Omental fat pad (tissue), 3 donors: ENCODE measurements at regions not wholly inside any gene's neighbourhood (a gene's known extent, or its start where the extent isn't known, plus 50 kb on each side); places are given as distances from the start of the nearest gene placed in this dataset.
"Not testable (repeated sequence)": the region's sequence is repeated elsewhere in the genome, so short reads cannot be mapped to it uniquely, and the experiment has no call there.

Experiments
- ATAC-seq: fragments of 150-250 bp; one replicate; pipeline ENCODE4 v1.9.1; 2016; ENCODE audit warnings: mild to moderate bottlenecking, moderate library complexity; ENCODE audit not compliant: low FRiP score
- DNase-seq: peaks from one replicate; pipeline ENCODE4 v3.0.0-alpha.2; 2019; ENCODE audit warnings: low spot score
- CTCF ChIP-seq, 3 donors: fragments of 450-650 bp; IDR thresholded peaks; one replicate each; pipeline ENCODE4 v1.5.1; 2016 to 2017; ENCODE audit warnings: antibody characterized with exemption in 3 of 3, mild to moderate bottlenecking in 3 of 3, moderate library complexity in 2 of 3

- DNase-seq (no peak), ATAC-seq (no peak)
- TF ChIP-seq CTCF (IDR thresholded peaks at IDR 0.05): no peak
Observed at GRCh38 chr5:100017520-100018262, 517.5 kb upstream of the FAM174A start.

- not testable (repeated sequence) for ATAC-seq, DNase-seq
Observed at GRCh38 chr5:100013305-100013704, 521.9 kb upstream of the FAM174A start.

- not testable (repeated sequence) for DNase-seq
Observed at GRCh38 chr5:100011160-100011559, 524.0 kb upstream of the FAM174A start.

GRCh38 chr5:100004969-100005368 is 530.2 kb upstream of the FAM174A start:
- TF ChIP-seq CTCF (IDR thresholded peaks at IDR 0.05): no peak
- no peak for DNase-seq
- no peak for ATAC-seq

More at GRCh38 chr5:100011160-100011559, 524.0 kb upstream of the FAM174A start:
- not testable (repeated sequence) for ATAC-seq

GRCh38 chr5:99998319-99998718 is 536.9 kb upstream of the FAM174A start:
- no peak for TF ChIP-seq CTCF (IDR thresholded peaks at IDR 0.05)
- ATAC-seq (no peak), DNase-seq (no peak)

GRCh38 chr5:99995407-99995806 is 539.8 kb upstream of the FAM174A start:
- ATAC-seq: no peak
- no peak for TF ChIP-seq CTCF (IDR thresholded peaks at IDR 0.05)

GRCh38 chr5:99973779-99974178 is 561.4 kb upstream of the FAM174A start:
- ATAC-seq: no peak
- TF ChIP-seq CTCF (IDR thresholded peaks at IDR 0.05): no peak
- no peak for DNase-seq

More at GRCh38 chr5:99995407-99995806, 539.8 kb upstream of the FAM174A start:
- no peak for DNase-seq

- DNase-seq (no peak), ATAC-seq (no peak)
- TF ChIP-seq CTCF (IDR thresholded peaks at IDR 0.05): no peak
Observed at GRCh38 chr5:99955962-99956361, 579.2 kb upstream of the FAM174A start.
